ENCODE measurements at regions not wholly inside any gene's neighbourhood (a gene's known extent, or its start where the extent isn't known, plus 50 kb on each side); places are given as distances from the start of the nearest gene placed in this dataset.

DNA sequence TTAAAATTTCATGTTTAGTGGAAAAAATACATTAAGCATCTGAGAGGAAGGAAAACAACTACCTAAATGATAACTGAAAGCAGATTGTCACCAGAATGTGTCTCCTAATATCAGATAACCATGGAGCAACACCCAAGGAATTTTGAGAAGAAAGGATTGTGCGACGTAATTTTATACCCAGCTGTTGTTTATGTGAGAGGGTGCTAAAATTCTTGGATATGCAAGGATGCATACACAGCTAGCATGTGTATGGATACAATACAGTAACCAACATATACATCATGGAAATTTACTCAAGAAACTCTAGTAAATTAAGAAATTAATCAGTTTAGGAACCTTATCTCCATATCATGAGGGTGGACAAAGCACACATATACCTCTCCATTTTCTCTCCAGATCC is 290.9 kb downstream of the HS3ST3A1 start:
- DNase-seq = no peak

DNA sequence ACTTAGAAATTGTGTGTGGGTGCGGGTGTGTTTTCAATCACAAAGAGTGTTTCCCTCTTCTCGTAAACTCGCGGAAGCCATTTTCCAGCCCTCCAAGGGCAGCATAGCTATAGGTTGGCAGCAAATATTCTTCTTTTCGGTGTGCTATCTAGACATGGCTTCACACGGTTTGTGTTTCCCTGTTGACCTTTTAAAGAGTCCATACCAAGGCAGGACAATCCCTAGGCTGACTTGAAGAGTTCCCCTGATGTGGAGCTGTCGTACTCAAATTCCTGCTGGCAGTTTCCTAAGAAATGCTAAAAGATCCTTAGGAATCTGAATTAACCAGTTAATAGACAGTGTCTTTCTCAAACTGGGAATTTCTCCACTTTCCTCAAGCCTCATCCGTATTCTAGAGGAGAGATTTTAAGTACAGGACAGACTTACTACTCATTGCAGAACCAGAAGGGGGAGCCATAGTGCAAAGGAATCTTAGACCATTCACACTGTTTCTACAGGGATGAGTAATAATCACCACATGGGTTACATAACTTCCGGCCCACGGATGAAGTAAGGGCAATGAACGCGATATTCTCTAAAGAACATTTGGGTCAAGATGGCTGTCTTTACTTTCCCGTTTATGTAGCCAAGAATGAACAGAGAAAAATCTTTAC is 288.6 kb upstream of the ELAC2 start:
- no peak for DNase-seq

DNA sequence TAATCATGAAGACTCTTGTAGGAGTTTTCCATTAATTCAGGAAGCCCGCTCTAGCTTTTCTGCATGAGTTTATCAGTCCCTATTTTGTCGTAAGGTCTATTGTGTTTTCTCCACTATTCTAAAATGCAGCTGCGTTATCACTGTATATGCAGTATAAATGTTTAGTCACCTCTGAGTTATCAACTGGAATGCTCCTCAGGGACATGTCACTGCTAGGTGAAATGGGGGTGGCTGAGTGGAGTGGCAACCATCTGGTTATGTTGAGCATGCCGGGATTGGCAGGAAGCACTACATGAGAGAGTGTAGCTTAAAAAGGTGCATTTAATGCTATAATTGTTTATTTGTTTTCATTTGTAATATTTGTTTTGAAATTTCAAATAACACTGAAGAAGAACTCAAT is 285.2 kb upstream of the ELAC2 start:
- no peak for DNase-seq

DNA sequence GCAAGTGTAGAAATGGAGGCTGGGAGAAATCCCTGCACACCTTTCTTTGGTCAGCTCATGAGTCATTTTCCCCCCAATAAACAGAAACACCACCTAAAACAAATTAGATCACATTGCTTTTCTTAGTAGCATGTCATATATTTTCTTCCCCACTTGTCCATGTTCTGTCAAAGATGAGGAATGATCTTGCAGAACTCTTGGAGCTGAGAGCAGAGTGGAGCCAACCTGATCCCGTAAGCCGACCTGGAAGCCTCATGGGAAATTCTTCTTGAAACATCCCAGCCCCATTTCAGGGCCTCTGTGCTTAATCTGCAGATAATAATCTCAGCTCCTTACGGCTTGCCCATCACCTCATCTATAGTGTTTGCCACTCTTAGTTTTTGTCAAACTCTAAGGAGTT is 284.6 kb upstream of the ELAC2 start:
- no peak for DNase-seq

DNA sequence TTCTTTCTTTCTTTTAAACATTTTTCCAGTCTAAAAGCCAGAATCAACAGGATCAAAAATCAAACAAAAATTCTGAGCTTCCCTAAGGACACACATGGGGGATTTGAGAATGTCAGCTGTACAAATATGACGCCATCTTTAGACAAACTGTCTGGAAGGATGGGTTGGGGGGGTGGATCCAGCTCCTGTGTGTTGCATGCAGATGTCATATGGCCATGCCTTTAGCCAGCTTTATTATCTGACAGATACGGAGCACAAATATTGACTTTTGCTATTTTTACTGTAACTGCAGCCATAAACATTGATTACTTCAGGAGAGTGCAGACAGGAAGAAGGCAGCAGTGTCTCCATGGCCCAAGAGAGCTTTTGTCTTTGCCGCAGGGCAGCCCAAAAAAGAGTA is 279.4 kb upstream of the ELAC2 start:
- no peak for DNase-seq

DNA sequence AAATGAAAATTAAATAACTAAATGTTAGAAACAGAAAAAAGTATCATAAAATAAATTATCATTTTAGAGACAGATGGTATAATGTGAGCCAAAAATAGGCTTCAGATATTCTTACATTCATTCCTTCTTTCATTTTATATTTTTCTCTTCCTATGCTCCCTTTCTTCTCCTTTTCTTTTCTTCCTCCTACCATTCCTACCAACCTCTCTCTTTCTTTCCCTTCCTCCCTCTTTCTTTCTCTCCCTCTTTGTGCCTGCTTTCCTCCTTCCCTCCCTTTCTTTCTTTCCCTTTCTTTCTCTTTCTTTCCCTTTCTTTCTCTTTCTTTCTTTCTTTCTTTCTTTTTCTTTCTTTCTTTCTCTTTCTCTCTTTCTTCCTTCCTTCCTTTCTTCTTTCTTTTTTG is 275.6 kb upstream of the ELAC2 start:
- no peak for DNase-seq

DNA sequence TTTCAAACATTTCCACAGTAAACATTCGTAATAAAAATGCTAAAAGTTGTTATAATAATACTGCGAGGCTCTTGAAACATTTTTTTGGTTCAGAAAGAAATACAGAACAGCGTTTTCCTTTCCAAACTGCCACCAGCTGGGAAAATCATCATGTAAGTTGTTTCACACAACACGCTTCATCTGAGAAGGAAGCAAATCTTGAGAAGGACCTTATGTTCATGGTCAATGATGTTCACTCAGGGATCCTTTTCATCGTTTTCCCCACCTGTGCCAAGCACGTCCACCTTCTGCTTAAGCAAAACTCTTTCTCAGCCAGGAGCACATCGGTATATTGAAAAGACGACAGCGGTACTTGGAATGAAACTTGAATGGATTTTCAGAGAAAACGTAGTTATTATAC is 274.5 kb upstream of the ELAC2 start:
- no peak for DNase-seq

DNA sequence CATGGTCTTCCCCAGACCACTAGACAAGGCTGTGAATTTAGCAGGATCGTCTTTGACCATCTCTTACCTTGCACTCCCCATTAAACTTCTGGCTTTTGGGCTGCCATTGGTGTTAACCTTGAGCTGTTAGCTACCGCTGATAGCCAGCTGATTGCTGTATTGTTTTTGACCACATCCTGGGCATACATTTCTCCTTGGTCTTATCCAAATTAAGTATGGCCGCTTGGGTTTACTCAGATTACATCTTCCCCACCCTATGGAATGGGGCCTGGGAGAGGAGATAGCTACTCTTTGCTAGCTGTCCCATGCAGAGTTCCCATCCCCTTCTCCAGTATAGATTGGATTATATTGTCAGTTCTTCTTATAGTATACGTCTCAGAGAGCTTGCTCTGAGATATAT is 270.4 kb upstream of the ELAC2 start:
- no peak for DNase-seq

DNA sequence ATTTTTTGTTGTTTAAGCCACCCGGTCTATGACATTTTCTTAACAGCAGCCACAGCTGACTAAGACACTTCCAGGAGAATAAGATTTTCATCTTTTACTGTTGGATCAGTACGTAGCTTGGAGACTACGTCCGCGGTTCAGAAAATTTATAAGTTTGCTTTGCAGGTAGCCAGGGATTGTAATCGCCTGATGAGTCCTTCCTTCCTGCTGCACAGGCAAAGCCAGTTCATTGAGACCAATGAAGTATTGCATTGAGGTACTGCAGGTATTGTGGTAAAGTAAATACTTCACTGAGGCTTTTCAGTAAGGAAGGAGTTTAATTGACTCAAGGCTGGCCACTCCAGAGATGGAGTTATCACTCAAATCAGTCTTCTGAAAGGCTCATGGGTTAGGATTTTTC is 269.4 kb upstream of the ELAC2 start:
- no peak for DNase-seq

DNA sequence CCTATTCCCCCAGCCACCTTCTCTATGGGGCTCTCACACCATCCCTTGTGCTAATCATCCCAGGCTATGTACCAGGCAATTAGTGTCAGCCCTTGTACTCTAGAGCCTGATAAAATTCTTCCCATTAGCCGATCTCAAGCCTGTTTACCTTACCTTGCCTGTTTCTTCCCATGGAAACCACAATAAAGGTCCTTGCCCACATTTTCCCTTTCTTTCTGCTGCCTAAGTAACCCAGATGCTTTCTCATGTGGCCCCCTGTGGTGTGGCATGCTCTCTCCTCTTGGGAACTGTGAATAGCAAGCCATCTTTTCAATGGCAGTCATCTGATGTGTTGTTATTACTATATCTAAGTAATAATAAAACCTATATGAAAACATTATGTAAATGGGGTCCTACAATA is 265.8 kb upstream of the ELAC2 start:
- no peak for DNase-seq

DNA sequence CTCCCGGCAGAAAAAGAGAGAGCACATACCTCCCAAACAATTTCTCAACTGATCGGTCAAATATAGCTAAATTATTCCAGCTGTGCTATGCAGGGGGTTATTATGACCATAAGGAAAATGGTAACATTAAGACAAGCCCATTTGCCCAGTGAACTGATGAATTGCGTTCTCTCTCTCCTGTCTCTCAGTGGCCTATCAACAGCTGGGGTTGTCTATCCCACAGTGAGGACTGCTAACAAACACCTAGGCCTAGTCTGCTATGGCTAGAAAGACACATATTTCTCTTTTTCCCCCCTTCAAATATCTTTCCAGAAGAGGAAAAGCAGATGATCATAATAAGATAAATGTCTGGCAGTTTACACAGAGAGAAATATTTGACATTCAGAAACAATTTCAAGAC is 263.8 kb upstream of the ELAC2 start:
- DNase-seq = no peak

DNA sequence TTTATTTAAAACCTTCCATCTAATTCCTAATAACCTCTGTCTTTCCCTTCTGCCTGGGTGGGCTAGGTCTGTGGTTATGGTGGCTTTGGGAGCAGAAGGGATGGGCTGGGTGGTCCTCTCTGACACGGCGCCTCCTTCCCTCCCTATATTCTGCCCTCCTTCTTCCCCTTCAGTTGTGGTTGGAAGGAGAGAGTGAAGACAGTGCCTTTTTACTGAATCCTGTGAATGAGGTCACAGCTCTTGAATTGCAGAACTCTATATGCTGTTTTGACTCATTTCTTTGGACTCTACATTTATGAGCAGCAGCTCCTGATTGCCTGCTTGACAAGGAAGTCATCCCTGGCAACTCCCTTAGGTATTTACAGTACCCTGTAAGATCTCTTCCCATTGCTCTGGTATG is 256.0 kb upstream of the ELAC2 start:
- DNase-seq = no peak

DNA sequence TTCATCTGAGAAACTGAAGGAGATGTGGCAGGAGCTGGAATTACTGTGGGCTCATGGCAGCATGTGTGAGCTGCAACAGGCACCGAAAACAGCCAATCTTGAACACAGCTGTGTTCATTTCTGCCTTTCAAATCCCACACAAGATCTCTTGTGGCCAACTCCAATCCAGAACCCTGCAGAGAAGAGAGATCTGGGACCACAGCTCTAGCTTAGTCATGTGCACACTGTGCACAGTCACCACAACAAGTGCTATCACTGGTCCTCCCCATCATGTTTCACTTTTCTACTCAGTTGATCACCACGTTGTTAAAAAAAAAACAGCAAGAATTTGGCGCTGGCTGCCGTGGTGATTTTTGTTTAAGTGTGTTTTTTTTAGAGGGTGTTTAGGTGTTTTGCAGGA is 254.5 kb upstream of the ELAC2 start:
- no peak for DNase-seq

DNA sequence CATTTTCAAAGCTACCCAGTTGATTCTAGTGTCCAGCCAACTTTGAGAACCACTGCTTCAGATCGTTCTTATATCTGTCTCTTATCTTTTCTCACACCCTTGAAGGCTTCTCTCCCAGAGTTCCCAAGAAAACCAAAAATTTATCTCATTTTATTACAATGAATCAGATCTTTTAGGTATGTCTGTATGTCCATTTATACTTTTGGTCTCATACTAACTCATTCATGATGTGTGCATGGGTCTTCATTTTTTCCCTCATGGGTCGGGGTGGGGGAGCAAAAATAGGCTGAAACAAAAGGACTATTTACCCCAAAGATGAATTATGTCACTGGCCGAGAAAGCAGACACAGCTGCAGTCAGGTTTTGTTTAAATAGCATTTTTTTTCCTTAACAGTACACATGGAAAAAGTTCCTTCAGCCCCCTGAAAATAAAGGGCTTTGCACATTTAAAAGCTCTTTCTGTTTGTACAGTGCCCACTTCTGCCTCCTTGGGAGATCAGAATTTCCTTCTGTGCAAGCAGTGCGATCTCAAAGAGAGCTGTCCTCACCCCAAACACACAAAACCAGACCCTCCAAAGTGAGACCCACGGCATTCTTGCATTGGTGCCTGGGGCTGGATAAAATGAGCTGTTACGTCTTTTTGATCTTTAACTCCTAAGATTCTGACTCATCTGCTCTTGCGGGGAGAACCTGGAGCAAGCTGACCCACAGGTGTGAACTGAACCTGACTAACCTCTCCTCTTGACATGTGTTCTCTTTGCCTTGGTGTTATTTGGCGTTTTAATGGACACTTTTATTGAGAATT is 251.2 kb upstream of the ELAC2 start:
- DNase-seq = no peak

DNA sequence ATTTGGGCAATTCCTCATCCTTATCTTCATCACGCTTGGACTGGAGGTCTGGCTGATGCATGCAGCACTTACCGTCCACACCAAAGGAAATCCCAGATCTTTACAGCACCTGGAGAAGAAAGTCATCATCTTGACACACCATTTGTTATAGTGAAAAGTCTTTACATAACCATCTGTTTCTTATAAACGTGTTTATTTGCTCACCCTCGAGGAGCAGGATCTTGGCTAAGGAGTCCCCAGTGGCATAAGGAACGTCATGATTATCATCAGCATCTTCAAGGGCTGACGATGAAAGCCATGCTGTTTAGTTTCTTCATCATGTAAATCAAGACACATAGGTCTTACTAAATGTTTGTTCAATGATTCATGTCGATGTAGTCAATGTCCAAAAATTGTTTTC is 248.8 kb upstream of the ELAC2 start:
- DNase-seq = no peak

DNA sequence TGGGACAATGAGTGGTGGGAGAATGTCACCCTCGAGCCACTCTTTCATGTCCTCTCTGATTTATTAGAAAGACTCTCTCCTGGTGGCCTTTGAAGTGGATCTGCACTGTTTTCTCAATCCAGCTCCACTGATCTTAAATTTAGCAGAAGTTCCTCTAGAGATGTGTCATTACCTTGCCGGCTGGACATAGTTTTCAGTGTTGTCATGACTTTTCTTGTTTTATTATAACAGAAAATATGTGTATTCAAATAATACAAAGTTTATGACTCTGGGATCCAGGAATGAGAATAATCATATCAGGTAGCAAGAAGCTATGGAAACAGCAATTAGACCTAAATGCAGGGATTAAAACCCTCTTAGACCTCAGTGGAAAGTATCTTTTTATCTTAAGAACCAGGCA is 247.5 kb upstream of the ELAC2 start:
- DNase-seq = no peak

DNA sequence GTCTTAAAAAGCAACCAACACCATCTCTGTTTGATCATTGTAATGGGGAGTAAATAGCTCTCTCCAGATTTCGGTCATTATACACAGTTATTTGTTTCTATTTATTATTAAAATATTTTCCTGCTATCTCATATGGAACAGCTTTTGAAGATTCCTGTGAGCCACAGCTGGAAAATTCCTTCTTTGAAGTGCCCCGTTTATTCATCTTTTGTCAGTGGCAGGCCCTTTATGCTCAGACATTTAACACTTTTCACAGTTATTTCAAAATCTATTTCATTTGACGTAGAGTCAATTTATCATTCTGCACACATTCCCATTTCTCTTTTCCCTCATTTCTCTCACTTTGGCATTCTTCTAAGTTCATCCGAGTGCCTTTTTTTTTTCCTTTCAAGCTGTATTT is 245.9 kb upstream of the ELAC2 start:
- no peak for DNase-seq

DNA sequence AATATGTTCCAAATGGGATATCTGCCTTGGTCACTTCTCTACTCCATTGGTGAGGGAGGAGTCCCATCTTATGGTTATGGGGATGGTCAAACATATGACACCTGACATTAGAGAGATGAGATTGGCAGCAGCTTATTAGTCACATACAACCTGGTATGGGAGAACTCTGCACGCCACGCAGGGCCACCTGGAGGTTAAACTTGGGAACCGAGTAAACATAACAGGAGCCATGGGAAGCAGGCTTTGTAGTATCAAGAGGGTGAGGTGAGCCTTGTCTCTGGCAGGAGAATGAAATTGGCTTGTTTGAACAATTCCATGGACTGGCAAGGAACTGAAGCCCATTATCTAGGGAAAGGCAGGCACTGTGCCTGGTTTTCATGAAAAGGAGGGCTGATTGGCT is 238.7 kb upstream of the ELAC2 start:
- DNase-seq = no peak

DNA sequence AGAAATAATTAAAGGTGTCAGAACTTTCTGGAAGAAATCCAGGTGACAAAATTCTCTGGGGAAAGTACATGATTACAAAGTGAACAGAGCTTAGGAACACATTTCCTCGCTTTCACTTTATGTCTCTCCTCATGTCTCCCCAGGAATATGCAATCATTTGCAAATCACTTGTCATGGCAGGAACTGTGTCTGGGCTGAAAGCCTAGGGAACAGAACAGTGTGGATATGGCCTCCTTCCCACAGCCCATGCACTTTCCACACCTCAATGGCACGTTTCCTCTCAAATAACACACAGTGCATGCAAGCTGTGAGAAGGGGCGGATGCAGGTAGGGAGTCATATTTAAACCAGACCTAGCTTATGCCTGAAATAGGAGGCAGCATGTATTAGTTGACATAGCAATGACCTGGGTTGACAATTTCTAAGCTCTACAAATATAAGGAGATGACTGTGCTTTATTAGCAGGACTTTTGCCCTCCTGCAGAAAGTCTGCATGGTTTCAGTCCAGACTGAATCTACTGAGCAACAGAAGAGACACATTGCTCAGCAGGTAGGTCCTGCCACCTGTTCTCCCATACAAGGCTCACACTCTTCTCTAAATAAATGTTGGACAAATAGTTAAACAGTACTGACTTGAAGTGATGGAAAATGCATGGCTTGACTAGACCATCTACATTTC is 236.0 kb upstream of the ELAC2 start:
- no peak for DNase-seq

DNA sequence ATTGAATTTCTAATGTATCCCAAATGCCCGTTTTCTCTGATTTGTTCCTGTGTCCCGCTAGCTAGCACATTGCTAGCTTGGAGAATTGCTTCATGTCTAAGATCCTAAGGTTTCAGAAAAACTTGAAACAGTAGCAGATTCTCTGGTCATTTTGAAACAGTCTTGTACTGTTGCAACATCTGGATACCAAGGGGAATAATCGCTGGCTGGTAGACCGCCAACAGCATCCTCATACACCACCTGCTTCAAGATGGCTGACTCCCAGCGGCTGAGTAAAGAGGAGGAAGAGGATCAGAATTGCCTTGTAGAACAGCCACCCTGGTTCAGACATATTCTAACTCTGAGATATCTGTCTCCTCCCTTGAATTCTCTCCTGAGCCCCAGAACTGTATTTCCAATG is 226.7 kb upstream of the ELAC2 start:
- DNase-seq = no peak

DNA sequence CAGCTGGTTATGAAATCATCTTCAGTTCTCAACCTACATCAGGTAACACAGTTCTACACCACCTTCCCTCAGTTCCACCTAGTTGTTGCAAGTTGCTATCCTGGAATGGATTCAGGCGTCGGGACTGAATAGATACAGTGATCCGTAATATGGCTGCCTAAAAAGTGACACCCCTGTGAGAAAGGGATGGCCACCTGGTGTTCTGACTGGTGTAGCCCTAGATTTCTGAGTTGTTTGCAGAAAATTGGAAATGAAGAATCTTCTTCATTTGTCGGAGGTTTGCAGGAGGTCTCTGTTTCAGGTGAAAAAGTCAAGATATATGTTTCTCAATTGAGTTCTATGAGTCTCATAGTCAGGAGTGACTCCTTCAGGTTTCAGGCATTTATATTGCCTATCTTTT is 225.8 kb upstream of the ELAC2 start:
- no peak for DNase-seq

DNA sequence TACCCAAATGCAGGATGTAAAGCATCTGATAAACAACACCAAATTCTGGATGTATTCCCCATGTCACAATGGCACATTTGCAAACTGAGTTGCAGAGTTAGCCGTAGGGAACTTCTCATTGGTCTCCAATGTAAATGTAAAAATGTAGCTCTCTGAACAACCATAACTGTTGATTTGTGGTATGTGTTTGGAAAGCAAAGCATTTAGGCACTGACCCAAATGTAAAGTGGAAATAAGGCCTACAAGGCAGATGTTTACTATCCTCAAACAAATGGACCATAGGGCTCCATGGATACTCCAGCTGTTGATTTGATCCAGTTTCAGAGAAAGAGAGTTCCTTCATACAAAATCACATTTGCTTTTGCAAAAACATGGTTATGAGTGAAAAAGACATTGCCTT is 223.0 kb upstream of the ELAC2 start:
- no peak for DNase-seq

Data from hypothalamus (tissue), 51 donors.